ENCODE measurements at regions not wholly inside any gene's neighbourhood (a gene's known extent, or its start where the extent isn't known, plus 50 kb on each side); places are given as distances from the start of the nearest gene placed in this dataset.

DNA sequence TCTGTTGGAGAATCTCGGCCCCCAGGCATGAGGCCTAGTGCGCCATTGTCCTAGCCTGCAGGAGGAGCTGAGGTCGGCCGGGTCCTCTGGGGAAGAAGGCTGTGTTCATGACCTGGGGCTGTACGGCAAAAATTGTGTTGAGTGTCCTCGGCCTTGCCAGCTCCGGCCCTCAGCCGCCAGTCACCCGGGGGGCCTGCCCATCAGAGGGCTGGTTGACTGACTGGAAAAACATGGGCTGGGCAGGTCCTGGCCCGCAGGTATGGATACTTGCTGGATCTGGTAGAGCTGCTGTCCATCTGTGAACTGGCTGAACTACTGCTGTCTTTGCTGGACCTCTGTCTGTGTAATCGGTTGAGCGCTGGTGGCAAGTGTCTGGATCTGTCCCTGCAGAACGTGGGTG, 136.7 kb upstream of the GAS1 start:
- TF ChIP-seq CTCF (IDR thresholded peaks at IDR 0.05) = no peak
- Mint-ChIP-seq H3K27me3 (ENCODE audit: low read depth) (no peaks in the 10 kb centered on the region), H3K36me3 (ENCODE audit: low read depth) (peaks cover 2% of the 10 kb centered on the region), H3K9me3 (ENCODE audit: low read depth) (peaks cover 10% of the 10 kb centered on the region), H3K4me3 (ENCODE audit: unreplicated experiment) (no peak overlapping the region), H3K27ac (ENCODE audit: unreplicated experiment) (no peak overlapping the region), H3K4me1 (ENCODE audit: low read depth) (peaks cover 28% of the 10 kb centered on the region)
- no peak for DNase-seq (ENCODE audit: low spot score)

DNA sequence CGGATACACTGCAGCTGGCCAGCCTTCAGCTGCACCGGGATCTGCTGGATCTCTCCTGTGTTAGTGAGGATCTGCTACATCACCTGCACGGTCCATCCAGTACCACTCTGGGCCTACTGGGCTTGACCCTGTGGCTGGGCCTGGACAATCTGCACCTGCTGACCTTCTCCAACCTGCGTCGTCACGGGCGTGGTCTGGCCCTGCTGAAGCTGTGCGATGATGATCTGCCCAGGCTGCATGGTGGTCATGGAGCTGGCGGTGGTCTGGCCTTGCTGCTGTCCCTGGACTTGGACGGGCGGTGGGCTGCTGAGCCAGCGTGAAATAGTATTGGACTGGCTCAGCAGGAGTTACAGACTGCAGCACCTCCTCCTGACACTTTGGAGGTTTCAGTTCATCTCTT, 137.1 kb upstream of the GAS1 start:
- peak; percentile 84 for DNase-seq (ENCODE audit: low spot score)
- Mint-ChIP-seq H3K4me3 (ENCODE audit: unreplicated experiment) (no peak overlapping the region), H3K4me1 (ENCODE audit: low read depth) (peaks cover 31% of the 10 kb centered on the region), H3K36me3 (ENCODE audit: low read depth) (peaks cover 2% of the 10 kb centered on the region), H3K9me3 (ENCODE audit: low read depth) (peaks cover 10% of the 10 kb centered on the region), H3K27me3 (ENCODE audit: low read depth) (no peaks in the 10 kb centered on the region), H3K27ac (ENCODE audit: unreplicated experiment) (no peak overlapping the region)
- TF ChIP-seq CTCF (IDR thresholded peaks at IDR 0.05) = no peak

- Mint-ChIP-seq H3K36me3 (ENCODE audit: low read depth) (peaks cover 2% of the 10 kb centered on the region), H3K4me3 (ENCODE audit: unreplicated experiment) (no peak overlapping the region), H3K27ac (ENCODE audit: unreplicated experiment) (no peak overlapping the region), H3K27me3 (ENCODE audit: low read depth) (no peaks in the 10 kb centered on the region), H3K4me1 (ENCODE audit: low read depth) (peaks cover 36% of the 10 kb centered on the region), H3K9me3 (ENCODE audit: low read depth) (peaks cover 7% of the 10 kb centered on the region)
- DNase-seq (ENCODE audit: low spot score) = no peak
- TF ChIP-seq CTCF (IDR thresholded peaks at IDR 0.05) = no peak
Observed at GRCh38 chr9:87085073-87085472, 137.8 kb upstream of the GAS1 start.

GRCh38 chr9:87085521-87085920, 138.2 kb upstream of the GAS1 start:
- H3K9me3 Mint-ChIP-seq (ENCODE audit: low read depth) = peaks cover 7% of the 10 kb centered on the region
- H3K27me3 Mint-ChIP-seq (ENCODE audit: low read depth) = no peaks in the 10 kb centered on the region
- H3K4me1 Mint-ChIP-seq (ENCODE audit: low read depth) = peaks cover 33% of the 10 kb centered on the region
- H3K4me3 Mint-ChIP-seq (ENCODE audit: unreplicated experiment) = no peak overlapping the region
- H3K36me3 Mint-ChIP-seq (ENCODE audit: low read depth) = peaks cover 2% of the 10 kb centered on the region
- no peak overlapping the region for H3K27ac Mint-ChIP-seq (ENCODE audit: unreplicated experiment)
- TF ChIP-seq CTCF (IDR thresholded peaks at IDR 0.05) = no peak
- DNase-seq (ENCODE audit: low spot score) = no peak

- Mint-ChIP-seq H3K9me3 (ENCODE audit: low read depth) (peaks cover 7% of the 10 kb centered on the region), H3K27me3 (ENCODE audit: low read depth) (no peaks in the 10 kb centered on the region), H3K4me1 (ENCODE audit: low read depth) (peaks cover 25% of the 10 kb centered on the region), H3K36me3 (ENCODE audit: low read depth) (peaks cover 2% of the 10 kb centered on the region), H3K27ac (ENCODE audit: unreplicated experiment) (no peak overlapping the region), H3K4me3 (ENCODE audit: unreplicated experiment) (no peak overlapping the region)
- DNase-seq (ENCODE audit: low spot score) = no peak
- no peak for TF ChIP-seq CTCF (IDR thresholded peaks at IDR 0.05)
Observed at GRCh38 chr9:87086221-87086818, 139.0 kb upstream of the GAS1 start.

Measured in chondrocyte (in vitro differentiated cells).